COLO668 (cell line): ENCODE measurements at regions not wholly inside any gene's neighbourhood (a gene's known extent, or its start where the extent isn't known, plus 50 kb on each side); places are given as distances from the start of the nearest gene placed in this dataset.

Source experiments
- DNase-seq: peaks from one replicate; lab custom pipeline; 2025; ENCODE audit not compliant: unreplicated experiment; lab: John Stamatoyannopoulos, UW

DNA sequence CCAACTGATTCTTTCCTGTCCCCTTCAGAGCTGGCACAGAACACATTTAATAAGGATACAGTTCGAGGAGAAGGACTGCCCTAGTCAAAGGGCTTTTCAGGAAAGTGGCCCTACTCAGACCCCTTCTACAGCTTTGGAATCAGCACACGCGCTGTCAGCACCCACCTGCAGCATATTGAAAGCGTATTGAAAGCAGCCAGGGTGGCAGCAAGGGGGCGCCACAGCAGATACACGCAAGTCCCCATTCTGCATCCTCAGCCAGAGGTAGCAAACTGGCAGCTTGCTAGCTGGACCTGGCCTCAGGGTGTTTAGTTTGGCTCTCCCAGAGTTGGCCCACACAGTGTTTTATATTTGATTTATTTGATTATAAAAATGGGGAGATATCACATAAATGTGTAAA, 101.0 kb upstream of the NT5C1B start:
- no peak for DNase-seq

DNA sequence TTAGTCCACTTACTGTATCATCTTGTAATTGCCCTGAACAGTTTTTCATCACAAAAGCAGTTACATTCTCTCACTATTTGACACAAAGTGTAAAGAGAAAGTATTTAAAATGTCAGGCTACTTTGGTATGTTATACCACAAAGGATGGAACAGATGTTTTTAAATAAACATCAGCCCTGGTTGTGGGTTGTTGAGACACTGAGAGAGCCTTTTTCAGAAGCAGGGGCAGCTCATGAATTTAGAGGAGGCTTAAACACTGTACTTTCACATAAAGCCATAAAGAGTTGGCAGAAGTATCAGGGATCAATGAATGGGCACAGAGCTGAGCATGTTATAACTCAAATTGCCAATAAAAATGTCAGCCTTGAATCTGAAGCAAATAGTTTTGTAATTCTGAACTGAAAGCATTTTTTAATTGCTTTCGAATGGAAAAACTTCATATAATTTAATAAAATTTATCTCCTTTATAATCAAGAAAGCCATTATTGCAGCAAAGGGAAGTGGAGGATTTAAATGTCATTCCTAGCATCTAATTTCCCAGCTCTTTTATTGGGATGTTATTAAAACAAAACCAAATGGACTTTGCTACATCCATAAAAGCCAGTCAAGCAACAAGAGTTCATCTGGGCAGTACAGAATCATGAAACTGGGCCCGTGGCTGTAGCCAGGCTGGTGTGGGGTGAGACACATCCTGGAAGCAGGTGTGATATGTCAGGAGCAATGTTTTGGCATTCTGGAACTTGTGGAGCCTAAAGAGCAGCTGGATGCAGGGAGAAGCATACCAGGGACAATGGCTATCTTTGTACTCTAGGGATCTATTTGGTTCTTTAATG, 95.1 kb upstream of the NT5C1B start:
- peak; percentile 26 for DNase-seq

DNA sequence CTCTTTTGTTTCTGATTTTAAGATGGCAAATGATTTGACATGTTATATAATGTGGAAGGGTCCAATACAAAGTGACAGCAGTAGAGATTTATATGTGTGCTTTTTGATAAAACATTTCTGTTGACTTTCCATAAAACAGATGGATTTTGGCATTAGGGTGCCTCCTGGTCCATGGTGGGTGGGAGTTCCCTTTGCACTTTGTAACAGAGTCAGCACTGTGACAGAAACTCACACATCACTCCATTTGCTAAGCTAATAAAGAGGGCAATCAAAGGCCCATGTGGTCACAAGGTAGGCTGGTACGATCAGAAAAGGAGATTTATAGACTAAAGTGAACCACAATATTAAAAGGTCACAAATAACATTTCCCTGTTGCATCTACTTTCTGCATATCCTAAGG, 93.3 kb upstream of the NT5C1B start:
- DNase-seq: no peak

DNA sequence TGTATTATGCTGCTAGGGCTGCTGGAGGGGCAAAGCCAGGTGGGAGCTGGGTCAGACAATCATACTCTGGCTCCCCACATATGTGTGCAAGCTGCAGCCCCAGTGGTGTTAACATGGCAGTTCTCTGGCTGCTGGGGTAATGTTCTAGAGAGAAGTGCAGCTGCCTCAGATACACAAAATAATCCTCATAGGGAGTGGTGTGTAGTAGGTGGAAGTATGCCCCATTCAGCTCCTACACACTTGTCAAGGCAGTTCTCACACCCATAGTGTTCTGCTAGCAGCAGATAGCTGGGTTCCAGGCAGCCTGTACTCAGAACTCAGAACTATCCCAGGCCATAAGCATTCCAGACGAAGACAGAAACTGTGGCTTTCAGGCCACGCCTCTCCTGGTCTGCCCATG, 87.9 kb upstream of the NT5C1B start:
- no peak for DNase-seq

DNA sequence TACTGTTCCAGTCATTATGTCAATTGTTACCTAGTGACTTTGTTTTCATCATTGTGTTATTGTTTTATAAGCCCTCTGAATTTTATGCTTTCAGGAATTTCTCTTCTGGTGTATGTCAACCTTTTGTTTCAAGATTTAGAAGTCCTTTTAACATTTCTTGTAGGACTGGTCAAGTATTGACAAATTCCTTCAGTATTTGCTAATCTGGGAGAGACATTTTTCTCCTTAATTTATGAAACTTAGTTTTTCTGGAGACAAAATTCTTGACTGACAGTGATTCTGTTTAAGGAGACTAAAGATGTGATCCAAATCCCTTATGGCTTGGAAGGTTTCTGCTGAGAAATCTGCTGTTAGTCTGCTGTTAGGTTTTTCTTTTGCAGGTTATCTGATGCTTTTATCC, 84.9 kb upstream of the NT5C1B start:
- no peak for DNase-seq

DNA sequence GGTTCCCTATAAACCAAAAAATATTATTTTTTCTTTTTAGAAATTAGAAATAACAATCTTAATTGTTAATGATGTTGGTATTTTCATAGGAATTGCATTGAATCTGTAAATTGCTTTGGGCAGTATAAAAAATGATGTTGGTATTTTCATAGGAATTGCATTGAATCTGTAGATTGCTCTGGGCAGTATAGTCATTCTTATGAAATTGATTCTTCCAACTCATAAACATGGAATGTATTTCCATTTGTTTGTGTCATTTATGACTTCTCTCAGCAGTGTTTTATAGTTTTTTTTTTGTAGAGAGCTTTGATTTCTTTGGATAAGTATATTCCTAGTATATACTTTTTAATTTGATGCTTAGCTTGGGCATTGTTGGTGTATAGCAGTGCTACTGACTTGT, 82.0 kb upstream of the NT5C1B start:
- no peak for DNase-seq

DNA sequence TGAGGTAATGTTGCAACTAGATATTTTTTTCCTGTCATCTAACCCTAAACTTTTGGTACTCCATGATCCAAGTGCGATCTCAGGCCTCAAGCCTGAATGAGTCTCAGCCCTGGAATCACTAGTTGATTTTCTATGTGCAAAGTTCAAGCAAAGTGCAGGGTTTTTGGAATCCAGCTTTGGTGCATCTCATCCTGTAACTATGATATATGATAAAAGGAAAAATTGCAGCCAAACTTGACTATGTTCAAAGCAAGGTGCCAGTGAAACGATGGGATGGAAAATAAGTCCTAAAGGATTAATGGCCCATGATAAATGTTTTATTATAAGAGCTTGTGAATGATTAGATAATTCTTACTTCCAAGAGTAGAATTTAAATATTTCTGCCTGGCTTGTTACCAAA, 78.9 kb upstream of the NT5C1B start:
- no peak for DNase-seq

DNA sequence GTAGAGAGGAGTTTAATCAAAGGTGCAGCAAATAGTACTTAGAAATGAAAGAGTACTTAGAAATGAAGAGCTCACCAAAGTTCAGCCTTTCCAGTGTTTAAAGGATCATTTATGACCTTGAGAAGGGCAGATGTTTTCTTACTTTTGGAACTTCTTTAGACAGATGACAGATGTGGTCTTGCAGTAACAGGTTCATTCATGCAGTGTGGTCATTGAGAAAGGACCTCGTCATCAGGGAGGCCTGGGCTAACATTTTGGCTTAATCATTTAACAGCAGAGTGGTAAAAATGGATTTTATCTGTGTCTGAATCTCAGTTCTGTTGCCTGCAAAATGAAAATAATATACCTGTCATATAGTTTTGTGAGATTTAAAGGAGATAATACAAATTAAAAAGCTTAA, 75.1 kb upstream of the NT5C1B start:
- no peak for DNase-seq

DNA sequence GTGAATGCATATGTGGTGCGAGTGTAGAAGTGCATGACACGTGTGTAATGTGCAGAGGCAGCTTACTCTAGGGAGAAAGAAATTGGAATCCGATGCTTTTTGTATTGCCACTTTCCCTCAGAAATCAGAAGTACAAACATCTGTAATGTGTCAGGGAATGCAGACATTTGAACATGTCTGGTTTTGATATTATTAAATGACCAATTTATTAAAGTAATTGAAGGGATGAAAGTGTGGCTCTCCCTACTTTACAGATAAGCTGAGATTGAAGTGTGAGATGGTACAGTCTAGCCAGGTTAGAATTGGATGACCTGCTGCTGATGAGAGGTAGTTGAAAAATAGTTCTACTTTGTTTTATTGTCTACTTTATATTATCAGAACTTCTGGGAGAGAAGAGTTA, 74.5 kb upstream of the NT5C1B start:
- no peak for DNase-seq

DNA sequence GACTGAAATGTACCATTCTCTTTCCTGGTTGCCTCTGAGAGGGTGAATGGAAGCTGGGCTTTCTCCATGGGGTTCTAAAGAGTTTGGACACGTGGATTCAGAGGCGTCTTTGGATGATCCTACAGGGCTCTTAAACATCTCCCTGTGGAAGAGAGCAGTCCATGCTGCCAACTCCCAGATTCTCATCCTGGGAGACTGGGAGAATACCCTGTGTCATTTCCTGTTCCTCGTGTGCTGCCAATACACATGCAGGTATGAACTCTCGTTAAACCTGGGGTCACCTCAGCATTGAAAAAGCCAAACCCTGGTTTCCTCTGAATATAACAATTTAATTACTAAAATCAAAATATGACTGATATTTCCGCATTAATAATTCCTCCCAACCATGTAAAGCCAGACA, 73.3 kb upstream of the NT5C1B start:
- DNase-seq: no peak

DNA sequence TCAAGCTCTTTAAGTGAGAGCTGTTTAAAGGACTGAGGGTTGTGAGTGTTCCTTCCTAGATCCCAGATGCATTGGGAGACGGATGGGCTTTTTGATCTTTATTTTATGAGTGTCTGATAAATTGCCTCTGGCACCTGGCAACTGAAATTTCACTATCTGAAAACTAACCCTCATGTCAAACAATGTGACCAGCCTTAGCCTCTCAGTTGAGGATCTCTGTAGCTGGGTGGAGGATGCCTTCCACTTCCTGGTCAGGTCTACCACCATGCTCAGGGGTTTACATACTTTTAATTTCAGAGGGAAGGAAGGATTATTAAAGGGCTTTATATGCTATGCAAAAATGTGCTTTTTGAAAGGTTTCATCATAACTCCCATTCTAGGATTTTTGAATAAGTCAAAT, 70.5 kb upstream of the NT5C1B start:
- no peak for DNase-seq

DNA sequence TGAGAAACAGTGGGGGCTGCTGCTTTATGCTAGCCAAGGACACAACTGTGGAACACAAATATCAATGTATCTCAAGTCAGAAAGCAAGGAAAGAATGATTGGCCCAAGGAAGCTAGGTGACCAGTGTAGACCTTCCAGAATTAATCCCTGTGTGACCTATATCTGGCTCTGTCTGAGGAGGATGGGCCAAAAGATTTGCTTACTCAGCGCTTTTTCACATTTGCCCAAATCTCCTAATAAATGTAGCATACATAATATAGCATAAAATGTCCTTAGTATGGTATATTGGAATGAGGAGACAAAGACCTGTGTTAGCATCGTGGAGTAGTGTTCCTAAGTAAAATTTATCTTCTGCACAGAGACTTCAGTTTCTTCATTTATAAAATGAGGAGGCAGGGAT, 66.7 kb upstream of the NT5C1B start:
- no peak for DNase-seq

DNA sequence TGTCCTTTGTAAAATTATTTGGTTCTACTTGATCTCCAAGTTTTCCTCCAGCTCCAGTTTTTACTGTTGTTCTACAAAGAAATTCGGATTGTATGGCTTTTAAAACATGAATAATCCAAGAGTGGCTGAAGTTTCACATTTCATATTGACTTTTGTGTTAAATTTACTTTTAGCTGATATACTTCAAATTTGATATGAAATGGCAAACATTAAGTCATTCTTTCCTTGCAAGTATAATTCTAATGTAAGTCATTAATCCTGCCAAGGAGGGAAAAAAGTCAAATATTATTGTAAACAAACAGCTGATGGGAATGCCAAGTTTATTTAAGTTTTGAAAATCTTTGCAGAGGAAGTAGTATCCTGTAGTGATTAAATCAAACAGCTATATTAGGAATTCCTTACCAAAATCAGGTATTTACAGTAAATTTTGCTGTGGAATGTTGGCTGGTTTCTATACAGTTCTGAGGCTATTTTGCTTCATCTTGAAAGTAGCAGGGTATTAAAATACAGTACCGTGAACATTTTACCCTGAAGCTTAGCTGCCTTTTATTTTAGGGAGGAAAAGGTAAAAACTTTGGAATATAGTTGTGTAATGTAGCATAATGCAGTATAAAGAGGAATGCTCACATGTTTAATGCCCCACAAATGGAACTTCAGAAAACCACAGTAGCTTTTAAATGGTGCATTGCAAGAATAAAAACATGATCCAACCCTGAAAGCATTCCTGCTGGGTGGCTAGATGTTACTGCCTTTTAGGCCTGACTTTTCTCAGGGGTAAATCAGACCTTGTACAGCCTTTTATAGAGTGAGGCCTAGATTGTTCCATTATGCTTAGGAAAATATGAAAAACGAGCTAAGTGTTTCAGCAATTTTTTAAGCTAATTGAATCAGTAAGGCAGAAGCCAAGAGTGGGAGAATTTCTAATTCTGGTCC, 62.7 kb upstream of the NT5C1B start:
- DNase-seq: no peak

DNA sequence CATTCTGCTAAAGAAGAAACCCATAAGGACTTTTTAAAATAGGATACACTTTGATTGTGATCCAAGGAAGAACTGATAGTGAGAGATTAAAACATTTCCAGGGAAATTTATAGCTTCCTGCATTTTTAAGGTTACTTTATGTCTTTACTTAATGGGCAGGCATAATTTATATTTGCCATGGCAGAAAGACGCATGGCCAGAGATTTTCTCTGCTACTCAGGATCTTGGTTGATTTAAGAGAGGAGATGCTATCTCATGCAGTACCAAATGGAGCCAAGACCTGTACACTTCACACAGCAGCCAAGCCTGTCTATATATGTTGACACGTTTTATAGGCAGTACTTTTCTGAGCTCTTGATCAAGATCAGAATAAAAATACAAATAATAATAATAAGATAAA, 60.9 kb upstream of the NT5C1B start:
- DNase-seq: no peak

DNA sequence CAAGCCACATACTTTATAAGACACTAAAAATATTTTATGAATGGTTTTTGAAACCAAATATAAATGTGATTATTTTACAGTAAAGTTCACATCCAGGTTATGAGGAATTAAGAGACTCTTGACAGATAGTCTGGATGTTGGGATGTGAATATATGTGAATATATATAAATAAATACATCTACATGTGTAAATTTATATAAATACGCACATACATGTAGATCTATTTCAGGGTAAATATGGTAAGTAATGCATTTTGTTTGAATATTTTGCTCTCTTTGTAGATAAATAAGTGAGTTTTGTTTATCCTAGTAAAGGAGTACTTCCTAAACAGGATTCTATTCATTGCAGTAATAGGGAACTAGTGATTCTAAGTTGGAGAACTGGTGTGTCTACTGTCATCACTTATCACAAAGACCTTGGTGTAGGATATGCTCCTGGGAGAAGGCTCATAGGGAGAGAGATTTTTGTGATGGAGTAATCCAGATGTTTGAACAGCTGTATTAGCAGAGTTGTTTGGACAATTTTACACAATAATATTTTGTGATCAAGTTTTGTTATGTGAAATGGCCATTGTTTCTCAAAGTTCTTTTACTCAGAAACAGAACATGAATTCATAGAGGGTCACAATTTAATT, 60.2 kb upstream of the NT5C1B start:
- no peak for DNase-seq

DNA sequence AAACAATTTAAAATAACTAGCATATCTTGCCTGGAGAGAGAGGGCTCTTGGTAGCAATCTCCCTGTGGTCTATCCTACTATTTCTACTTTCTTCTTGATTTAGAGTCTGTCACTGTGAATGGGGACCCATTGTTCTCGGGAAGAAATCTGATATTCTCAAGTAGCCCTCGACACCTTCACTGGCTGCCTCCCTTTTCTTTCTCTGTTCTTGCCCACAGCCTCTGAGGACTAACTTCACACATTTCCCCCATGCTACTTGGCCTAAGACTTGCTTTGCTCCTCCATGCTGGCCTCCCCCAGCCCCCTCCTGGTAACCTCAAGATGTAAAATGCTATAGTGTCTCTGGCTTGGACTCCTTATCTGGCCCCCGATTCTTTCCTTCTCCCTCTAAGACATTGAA, 58.8 kb upstream of the NT5C1B start:
- DNase-seq: no peak

DNA sequence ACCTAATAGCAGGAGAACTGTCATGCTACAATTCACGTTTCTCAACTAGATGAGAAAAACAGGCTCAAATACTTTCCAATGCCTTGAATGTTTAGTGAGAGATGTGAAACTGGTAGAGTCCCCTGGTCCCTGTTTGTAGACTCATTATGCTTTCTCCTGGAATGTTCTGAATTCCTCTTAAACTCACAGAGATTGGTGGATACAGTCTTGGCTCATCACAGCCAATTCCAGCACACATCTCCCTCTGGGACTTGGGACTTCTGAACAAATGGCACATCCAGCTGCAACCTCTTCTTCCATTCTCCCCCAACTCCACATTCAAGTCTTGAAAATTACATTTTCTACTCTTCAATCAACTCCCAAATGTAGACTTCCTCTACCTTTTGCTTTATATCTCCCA, 58.4 kb upstream of the NT5C1B start:
- DNase-seq: no peak

DNA sequence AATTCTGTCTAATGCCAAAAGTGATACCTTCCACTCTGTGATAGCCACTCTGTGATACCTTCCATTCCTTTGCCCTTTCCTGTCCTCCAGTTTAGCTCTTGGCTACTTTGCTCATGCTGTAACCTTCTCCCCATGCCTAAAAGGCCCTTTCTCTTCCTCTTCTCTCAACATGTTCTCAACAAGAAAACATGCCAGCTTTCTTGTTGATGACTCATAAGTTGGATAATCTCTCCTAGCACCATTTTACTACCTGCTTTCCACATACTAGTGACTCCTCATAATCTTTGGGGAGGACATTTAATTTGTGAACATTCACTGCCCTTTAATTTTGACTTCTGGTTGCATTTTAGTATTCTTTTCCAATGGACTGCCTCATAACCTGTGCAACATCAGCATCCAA, 55.9 kb upstream of the NT5C1B start:
- DNase-seq: no peak

DNA sequence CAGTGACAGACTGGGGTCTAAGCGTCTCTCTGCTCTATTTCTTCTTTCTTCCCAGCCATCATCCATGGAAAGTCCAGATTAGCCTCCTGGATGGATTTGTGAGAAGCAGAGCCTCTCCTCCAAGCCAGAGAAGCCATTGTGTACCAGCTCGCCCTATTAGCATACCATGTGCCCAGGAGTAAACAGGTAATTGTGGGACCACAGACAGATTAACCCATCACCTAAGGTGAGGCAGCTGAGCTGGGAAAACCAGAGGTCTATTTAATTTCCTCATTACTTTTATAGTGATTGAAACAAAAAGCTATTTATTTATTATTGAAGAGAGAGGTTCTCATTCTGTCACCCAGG, 54.7 kb upstream of the NT5C1B start:
- DNase-seq: no peak

DNA sequence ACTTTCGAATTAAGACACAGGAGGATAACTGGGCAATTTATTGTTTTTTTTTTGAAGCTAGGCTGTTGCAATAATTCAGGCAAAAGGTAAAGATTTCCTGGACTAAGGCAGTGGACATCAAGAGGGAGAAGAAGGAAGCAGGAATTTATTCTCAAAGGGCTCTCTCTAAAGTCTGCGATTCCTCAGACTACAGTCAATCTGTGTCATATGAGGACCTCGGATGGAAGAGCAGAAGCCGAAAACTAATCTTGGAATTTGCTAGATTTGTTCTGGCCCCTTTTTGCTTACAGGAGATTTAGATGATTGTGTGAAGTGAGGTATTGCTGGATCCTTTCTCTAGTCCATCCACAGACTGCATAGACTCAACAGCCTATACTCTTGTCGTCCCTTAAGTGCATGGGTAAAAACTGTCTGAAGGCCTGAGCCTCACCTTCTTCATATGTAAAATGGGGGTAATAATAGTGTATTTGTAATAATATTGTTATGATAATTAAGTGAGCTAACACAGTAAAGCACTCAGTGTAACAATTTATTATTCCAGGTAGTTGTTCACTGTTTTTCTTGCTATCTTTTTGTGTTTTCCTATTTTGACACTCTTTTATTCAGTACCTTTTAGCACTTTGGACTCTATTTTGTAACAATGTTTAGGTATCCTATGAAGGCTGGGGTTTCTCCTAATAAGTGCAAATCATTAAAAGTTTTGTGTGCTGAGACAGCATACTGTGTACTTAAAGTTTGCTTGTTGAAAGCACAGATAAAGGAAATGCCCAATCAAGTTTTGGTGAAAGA, 54.2 kb upstream of the NT5C1B start:
- DNase-seq: no peak

DNA sequence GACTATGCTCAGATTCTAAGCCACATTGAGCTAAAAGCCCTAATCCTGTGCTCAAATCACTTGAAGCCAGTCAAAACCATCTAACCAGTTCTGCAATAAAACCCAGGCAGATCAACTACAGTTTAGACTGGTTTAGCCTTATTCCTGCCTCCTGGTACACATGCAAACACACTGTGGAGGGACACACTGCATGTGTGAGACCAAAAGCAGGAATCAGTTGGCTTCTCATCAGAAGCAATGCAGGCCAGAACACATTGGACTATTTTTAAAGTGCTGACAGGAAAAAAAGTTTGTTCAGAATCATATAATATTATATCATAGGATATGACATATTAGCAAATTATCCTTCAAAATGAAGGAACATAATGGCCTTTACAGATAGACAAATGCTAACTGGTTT, 52.5 kb upstream of the NT5C1B start:
- no peak for DNase-seq
